ENCODE measurements at regions not wholly inside any gene's neighbourhood (a gene's known extent, or its start where the extent isn't known, plus 50 kb on each side); places are given as distances from the start of the nearest gene placed in this dataset.

- TF ChIP-seq CTCF (conservative IDR thresholded peaks at IDR 0.05; ENCODE audit: low read length): no peak
- TF ChIP-seq EZH2phosphoT487 (IDR thresholded peaks at IDR 0.05; ENCODE audit: borderline replicate concordance): no peak
Observed at GRCh38 chr3:178095522-178095921, 440.7 kb upstream of the KCNMB2 start.

Data from Loucy (cell line).